ENCODE measurements at regions not wholly inside any gene's neighbourhood (a gene's known extent, or its start where the extent isn't known, plus 50 kb on each side); places are given as distances from the start of the nearest gene placed in this dataset.

GRCh38 chr18:76741346-76741745, 81.0 kb upstream of the ZNF236 start:
- TF ChIP-seq POLR2A (IDR thresholded peaks at IDR 0.05; ENCODE audit: low read length) (no peak), GATA1 (IDR thresholded peaks at IDR 0.05; ENCODE audit: low read depth, low read length) (no peak)
- no peak for DNase-seq

DNA sequence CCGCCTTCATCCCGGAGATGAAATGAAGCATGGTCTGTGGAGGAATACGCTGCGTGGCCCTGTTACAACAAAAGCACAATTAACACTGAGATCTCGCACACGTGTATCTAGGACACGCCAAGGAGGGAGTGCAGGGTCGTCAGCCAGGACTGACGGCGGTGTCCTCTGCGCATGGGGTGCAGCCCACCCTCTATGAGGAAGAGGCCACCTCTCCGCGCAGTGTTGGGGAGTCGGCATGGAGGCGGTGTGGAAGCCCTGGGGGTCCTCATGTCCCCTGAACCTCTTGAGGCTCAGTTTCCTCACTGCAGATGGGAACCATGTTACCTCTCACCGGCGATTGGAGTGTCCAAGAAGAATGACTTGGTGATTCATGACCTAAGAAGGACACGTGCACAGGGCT, 86.0 kb upstream of the ZNF236 start:
- DNase-seq = no peak
- TF ChIP-seq GATA1 (IDR thresholded peaks at IDR 0.05; ENCODE audit: low read depth, low read length) = no peak
- TF ChIP-seq POLR2A (IDR thresholded peaks at IDR 0.05; ENCODE audit: low read length) = no peak

GRCh38 chr18:76730901-76731300, 91.5 kb upstream of the ZNF236 start:
- DNase-seq = no peak
- no peak for TF ChIP-seq POLR2A (IDR thresholded peaks at IDR 0.05; ENCODE audit: low read length)
- no peak for TF ChIP-seq GATA1 (IDR thresholded peaks at IDR 0.05; ENCODE audit: low read depth, low read length)

GRCh38 chr18:76727589-76727988, 94.8 kb upstream of the ZNF236 start:
- no peak for DNase-seq
- no peak for TF ChIP-seq GATA1 (IDR thresholded peaks at IDR 0.05; ENCODE audit: low read depth, low read length)
- no peak for TF ChIP-seq POLR2A (IDR thresholded peaks at IDR 0.05; ENCODE audit: low read length)

DNA sequence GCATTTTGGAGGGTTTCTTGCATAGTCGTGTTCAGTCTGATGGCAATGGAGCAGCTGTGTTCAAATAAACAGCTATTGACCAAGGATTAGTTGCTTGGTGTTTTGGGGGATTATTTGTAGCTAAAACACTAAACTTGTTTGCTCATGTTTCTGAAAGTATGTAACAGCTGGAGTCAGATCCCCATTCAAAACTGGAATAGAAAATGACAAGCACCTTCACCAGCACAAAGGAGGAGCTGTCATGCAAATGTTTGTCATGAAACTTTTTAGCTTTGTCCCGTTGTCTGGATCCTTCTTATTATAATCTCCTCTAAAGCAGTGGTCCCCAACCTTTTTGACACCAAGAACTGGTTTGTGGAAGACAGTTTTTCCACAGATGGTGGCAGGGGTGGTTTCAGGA, 96.9 kb upstream of the ZNF236 start:
- TF ChIP-seq POLR2A (IDR thresholded peaks at IDR 0.05; ENCODE audit: low read length) (no peak), GATA1 (IDR thresholded peaks at IDR 0.05; ENCODE audit: low read depth, low read length) (no peak)
- no peak for DNase-seq

DNA sequence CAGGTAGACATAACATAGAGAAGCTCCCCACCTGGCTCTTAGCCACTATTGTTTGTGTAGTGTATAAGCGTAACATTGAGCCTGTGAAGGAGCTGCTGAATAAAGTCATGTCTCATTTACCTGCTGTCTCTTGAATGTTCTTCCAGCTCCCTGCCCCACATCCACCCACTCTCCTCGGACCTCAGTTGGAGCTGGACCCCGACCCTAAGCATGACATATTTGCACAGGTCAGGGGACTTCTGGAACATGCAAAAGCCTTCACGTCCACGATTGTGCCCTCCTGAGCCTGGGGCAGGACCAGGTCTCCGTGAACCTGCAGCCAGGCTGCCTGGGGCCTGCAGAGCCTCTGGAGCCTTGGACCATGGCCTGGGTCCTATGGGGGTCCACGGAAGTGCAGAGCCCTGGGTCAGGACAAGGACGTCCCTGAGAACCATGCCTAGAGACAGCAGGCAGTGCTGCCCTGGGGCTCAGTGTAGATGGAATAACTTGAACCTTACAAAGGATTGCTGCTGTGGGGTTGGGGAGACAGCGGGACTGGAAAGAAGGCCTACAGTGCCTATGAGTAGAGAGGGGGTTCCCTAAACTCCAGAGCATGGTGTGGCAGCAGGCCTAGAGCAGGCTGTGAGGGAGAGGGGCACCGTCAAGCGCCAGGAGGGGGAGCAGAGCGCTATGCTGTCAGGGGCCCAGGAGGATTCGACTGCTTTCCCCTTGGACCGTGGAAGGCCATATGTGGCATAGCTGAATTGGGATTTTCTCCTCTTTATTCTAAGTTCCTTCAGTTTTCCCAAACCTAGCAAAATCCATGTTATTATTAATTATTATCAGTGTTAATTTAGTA, 99.9 kb upstream of the ZNF236 start:
- no peak for DNase-seq
- TF ChIP-seq POLR2A (IDR thresholded peaks at IDR 0.05; ENCODE audit: low read length) (no peak), GATA1 (IDR thresholded peaks at IDR 0.05; ENCODE audit: low read depth, low read length) (no peak)

GRCh38 chr18:76721207-76721996, 101.0 kb upstream of the ZNF236 start:
- TF ChIP-seq POLR2A (IDR thresholded peaks at IDR 0.05; ENCODE audit: low read length) (no peak), GATA1 (IDR thresholded peaks at IDR 0.05; ENCODE audit: low read depth, low read length) (no peak)
- DNase-seq = no peak

- no peak for DNase-seq
- TF ChIP-seq GATA1 (IDR thresholded peaks at IDR 0.05; ENCODE audit: low read depth, low read length) (no peak), POLR2A (IDR thresholded peaks at IDR 0.05; ENCODE audit: low read length) (no peak)
Observed at GRCh38 chr18:76720683-76721082, 101.7 kb upstream of the ZNF236 start.

DNA sequence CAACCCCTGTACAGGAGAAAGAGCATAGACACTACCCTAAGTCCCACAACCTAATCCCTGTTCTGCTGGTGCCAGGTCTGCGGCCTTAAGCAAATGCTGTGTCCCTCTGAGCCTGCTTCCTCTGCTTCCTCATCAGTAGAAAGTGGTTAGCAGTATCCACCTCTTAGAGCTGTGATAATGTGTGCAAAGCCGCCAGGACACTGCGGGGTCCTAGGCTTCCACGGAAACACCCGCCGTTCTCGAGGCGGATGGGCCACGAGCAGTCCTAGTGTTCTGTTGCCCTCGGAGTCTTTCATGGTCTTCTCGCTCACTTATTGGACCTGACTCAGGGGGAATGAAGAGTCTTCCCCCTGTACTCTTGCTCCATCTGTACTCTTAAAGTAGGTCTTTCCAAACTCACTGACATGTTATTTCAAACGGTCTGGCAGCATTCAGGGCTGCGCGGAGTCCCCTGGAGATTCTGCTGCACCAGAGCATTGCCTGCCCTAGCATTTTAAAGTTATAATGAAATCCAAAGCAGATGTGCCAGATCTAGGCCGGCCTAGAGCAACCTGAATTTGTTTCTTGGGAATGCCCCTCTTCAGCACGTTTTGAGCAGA, 107.2 kb upstream of the ZNF236 start:
- DNase-seq = no peak
- TF ChIP-seq POLR2A (IDR thresholded peaks at IDR 0.05; ENCODE audit: low read length) = no peak
- no peak for TF ChIP-seq GATA1 (IDR thresholded peaks at IDR 0.05; ENCODE audit: low read depth, low read length)

GRCh38 chr18:76713432-76713831, 108.9 kb upstream of the ZNF236 start:
- DNase-seq = no peak
- TF ChIP-seq GATA1 (IDR thresholded peaks at IDR 0.05; ENCODE audit: low read depth, low read length) (no peak), POLR2A (IDR thresholded peaks at IDR 0.05; ENCODE audit: low read length) (no peak)

GRCh38 chr18:76712511-76713140, 109.7 kb upstream of the ZNF236 start:
- DNase-seq = no peak
- no peak for TF ChIP-seq GATA1 (IDR thresholded peaks at IDR 0.05; ENCODE audit: low read depth, low read length)
- no peak for TF ChIP-seq POLR2A (IDR thresholded peaks at IDR 0.05; ENCODE audit: low read length)

GRCh38 chr18:76710646-76711520, 111.5 kb upstream of the ZNF236 start:
- no peak for DNase-seq
- TF ChIP-seq GATA1 (IDR thresholded peaks at IDR 0.05; ENCODE audit: low read depth, low read length) (no peak), POLR2A (IDR thresholded peaks at IDR 0.05; ENCODE audit: low read length) (no peak)
